MM.1S (cell line): ENCODE measurements at regions not wholly inside any gene's neighbourhood (a gene's known extent, or its start where the extent isn't known, plus 50 kb on each side); places are given as distances from the start of the nearest gene placed in this dataset.
"Not testable (repeated sequence)": the region's sequence is repeated elsewhere in the genome, so short reads cannot be mapped to it uniquely, and the experiment has no call there.

Experiments used
- DNase-seq: peaks from one replicate; pipeline ENCODE4 v3.0.0-alpha.2; 2015
- H2AFZ ChIP-seq: fragments of 300-600 bp; sonication (generic); 2 replicates; pipeline ENCODE4 v1.6.0; 2016; ENCODE audit warnings: antibody characterized with exemption, low read length
- H3F3A ChIP-seq: fragments of 300-600 bp; sonication (generic); 2 replicates; pipeline ENCODE4 v1.6.1; 2016; ENCODE audit warnings: mild to moderate bottlenecking, antibody characterized with exemption, low read length, moderate library complexity, mixed read lengths; ENCODE audit not compliant: insufficient read depth
- H3K27ac ChIP-seq: fragments of 300-600 bp; sonication (generic); 2 replicates; pipeline ENCODE4 v1.5.1; 2016; ENCODE audit warnings: mild to moderate bottlenecking, low read length
- H3K27me3 ChIP-seq: fragments of 300-600 bp; sonication (generic); replicated peaks from 2 replicates; pipeline ENCODE4 v1.6.0; 2016; ENCODE audit warnings: low read length; ENCODE audit not compliant: insufficient read depth
- H3K36me3 ChIP-seq: fragments of 300-600 bp; sonication (generic); replicated peaks from 2 replicates; pipeline ENCODE4 v1.6.1; 2016; ENCODE audit warnings: mild to moderate bottlenecking, low read length, mixed read lengths; ENCODE audit not compliant: insufficient read depth
- H3K4me1 ChIP-seq: fragments of 300-600 bp; sonication (generic); 2 replicates; pipeline ENCODE4 v1.6.1; 2016; ENCODE audit warnings: low read length, mixed read lengths
- H3K4me2 ChIP-seq: fragments of 300-600 bp; sonication (generic); 2 replicates; pipeline ENCODE4 v1.6.0; 2016; ENCODE audit warnings: low read depth, low read length
- H3K4me3 ChIP-seq: fragments of 300-600 bp; sonication (generic); 2 replicates; pipeline ENCODE4 v1.5.1; 2016; ENCODE audit warnings: low read length, mixed read lengths
- H3K79me2 ChIP-seq: fragments of 300-600 bp; sonication (generic); 2 replicates; pipeline ENCODE4 v1.6.1; 2016; ENCODE audit warnings: mixed run types, low read length, mixed read lengths
- H3K9ac ChIP-seq: fragments of 300-600 bp; sonication (generic); 2 replicates; pipeline ENCODE4 v1.6.1; 2016; ENCODE audit warnings: low read length, mixed read lengths
- H3K9me2 ChIP-seq: fragments of 300-600 bp; sonication (generic); replicated peaks from 2 replicates; pipeline ENCODE4 v1.6.1; 2016; ENCODE audit warnings: mild to moderate bottlenecking, low read length, mixed read lengths; ENCODE audit not compliant: insufficient read depth
- H3K9me3 ChIP-seq: fragments of 300-600 bp; sonication (generic); replicated peaks from 2 replicates; pipeline ENCODE4 v1.6.1; 2016; ENCODE audit warnings: mild to moderate bottlenecking, low read length, mixed read lengths; ENCODE audit not compliant: insufficient read depth
- H4K20me1 ChIP-seq: fragments of 300-600 bp; sonication (generic); 2 replicates; pipeline ENCODE4 v1.6.1; 2016; ENCODE audit warnings: mild to moderate bottlenecking, low read length, moderate library complexity, mixed read lengths; ENCODE audit not compliant: insufficient read depth
- EZH2 ChIP-seq: fragments of 300-600 bp; sonication (generic); optimal IDR thresholded peaks from 2 replicates; pipeline ENCODE3; 2017; ENCODE audit warnings: low read depth, mild to moderate bottlenecking, antibody characterized with exemption, low read length, mixed read lengths
- EZH2phosphoT487 ChIP-seq: fragments of 300-600 bp; sonication (generic); IDR thresholded peaks from 2 replicates; pipeline ENCODE4 v1.6.1; 2018; ENCODE audit warnings: antibody characterized with exemption, low read length
- TF ChIP-seq, protein P1 (sequence below): fragments of 300-600 bp; sonication (generic); IDR thresholded peaks from 2 replicates; pipeline ENCODE4 v1.5.1; 2016; ENCODE audit warnings: antibody characterized with exemption, low read length, mixed read lengths

- H3K4me1 ChIP-seq, H3K4me2 ChIP-seq, H2AFZ ChIP-seq, H3K36me3 ChIP-seq, H3K9ac ChIP-seq, H3K9me3 ChIP-seq, H3K9me2 ChIP-seq, H3K4me3 ChIP-seq, H3K27ac ChIP-seq, H3F3A ChIP-seq, H3K79me2 ChIP-seq, H4K20me1 ChIP-seq, DNase-seq, H3K27me3 ChIP-seq: not testable (repeated sequence)
Measured at GRCh38 chr16:29200681-29201080, 205.8 kb downstream of the NPIPB11 start.

- H3F3A ChIP-seq, H3K9ac ChIP-seq, H3K4me2 ChIP-seq, DNase-seq, H3K27me3 ChIP-seq, H3K4me3 ChIP-seq, H3K79me2 ChIP-seq, H4K20me1 ChIP-seq, H3K27ac ChIP-seq, H3K9me3 ChIP-seq, H2AFZ ChIP-seq, H3K9me2 ChIP-seq, H3K36me3 ChIP-seq, H3K4me1 ChIP-seq: not testable (repeated sequence)
Measured at GRCh38 chr16:29200135-29200601, 206.3 kb downstream of the NPIPB11 start.

- not testable (repeated sequence) for H3K36me3 ChIP-seq, H3K27me3 ChIP-seq, H3K4me2 ChIP-seq, H3K79me2 ChIP-seq, H2AFZ ChIP-seq, H3K4me3 ChIP-seq, H4K20me1 ChIP-seq, H3F3A ChIP-seq, DNase-seq, H3K4me1 ChIP-seq, H3K27ac ChIP-seq, H3K9me3 ChIP-seq, H3K9me2 ChIP-seq, H3K9ac ChIP-seq
Measured at GRCh38 chr16:29199626-29200025, 206.9 kb downstream of the NPIPB11 start.

GRCh38 chr16:29198731-29199521, 207.6 kb downstream of the NPIPB11 start:
- Histone ChIP-seq H4K20me1 (no peaks in the 10 kb centered on the region), H2AFZ (no peak overlapping the region), H3K9ac (no peak overlapping the region), H3K79me2 (no peaks in the 10 kb centered on the region), H3F3A (no peaks in the 10 kb centered on the region), H3K9me3 (no peaks in the 10 kb centered on the region), H3K27ac (no peak overlapping the region), H3K4me1 (no peaks in the 10 kb centered on the region), H3K4me2 (no peak overlapping the region), H3K9me2 (no peaks in the 10 kb centered on the region), H3K36me3 (no peaks in the 10 kb centered on the region), H3K4me3 (no peak overlapping the region), H3K27me3 (no peaks in the 10 kb centered on the region; the same call in 1 of the 2 replicates)
- TF ChIP-seq EZH2phosphoT487, result no peak
- DNase-seq, result no peak

GRCh38 chr16:29198231-29198630, 208.3 kb downstream of the NPIPB11 start:
- H4K20me1 ChIP-seq, result no peaks in the 10 kb centered on the region
- no peak for DNase-seq
- no peaks in the 10 kb centered on the region for H3K4me1 ChIP-seq
- H2AFZ ChIP-seq, result no peak overlapping the region
- no peak overlapping the region for H3K9ac ChIP-seq
- no peak for TF ChIP-seq EZH2phosphoT487
- no peak for TF ChIP-seq EZH2
- TF ChIP-seq, protein P1, sequence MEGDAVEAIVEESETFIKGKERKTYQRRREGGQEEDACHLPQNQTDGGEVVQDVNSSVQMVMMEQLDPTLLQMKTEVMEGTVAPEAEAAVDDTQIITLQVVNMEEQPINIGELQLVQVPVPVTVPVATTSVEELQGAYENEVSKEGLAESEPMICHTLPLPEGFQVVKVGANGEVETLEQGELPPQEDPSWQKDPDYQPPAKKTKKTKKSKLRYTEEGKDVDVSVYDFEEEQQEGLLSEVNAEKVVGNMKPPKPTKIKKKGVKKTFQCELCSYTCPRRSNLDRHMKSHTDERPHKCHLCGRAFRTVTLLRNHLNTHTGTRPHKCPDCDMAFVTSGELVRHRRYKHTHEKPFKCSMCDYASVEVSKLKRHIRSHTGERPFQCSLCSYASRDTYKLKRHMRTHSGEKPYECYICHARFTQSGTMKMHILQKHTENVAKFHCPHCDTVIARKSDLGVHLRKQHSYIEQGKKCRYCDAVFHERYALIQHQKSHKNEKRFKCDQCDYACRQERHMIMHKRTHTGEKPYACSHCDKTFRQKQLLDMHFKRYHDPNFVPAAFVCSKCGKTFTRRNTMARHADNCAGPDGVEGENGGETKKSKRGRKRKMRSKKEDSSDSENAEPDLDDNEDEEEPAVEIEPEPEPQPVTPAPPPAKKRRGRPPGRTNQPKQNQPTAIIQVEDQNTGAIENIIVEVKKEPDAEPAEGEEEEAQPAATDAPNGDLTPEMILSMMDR, result no peak
- H3K4me2 ChIP-seq, result no peak overlapping the region
- no peaks in the 10 kb centered on the region for H3K79me2 ChIP-seq
- H3K36me3 ChIP-seq, result no peaks in the 10 kb centered on the region
- no peaks in the 10 kb centered on the region for H3F3A ChIP-seq
- H3K9me2 ChIP-seq, result no peaks in the 10 kb centered on the region
- no peaks in the 10 kb centered on the region; the same call in 1 of the 2 replicates for H3K27me3 ChIP-seq
- H3K9me3 ChIP-seq, result no peaks in the 10 kb centered on the region
- no peak overlapping the region for H3K27ac ChIP-seq
- no peak overlapping the region for H3K4me3 ChIP-seq

GRCh38 chr16:29197494-29198100, 208.9 kb downstream of the NPIPB11 start:
- not testable (repeated sequence) for H3K27ac ChIP-seq, H3K9ac ChIP-seq, H2AFZ ChIP-seq, H3K4me2 ChIP-seq, H3K27me3 ChIP-seq, H3K4me3 ChIP-seq, H3K9me2 ChIP-seq, H3K9me3 ChIP-seq, H3K4me1 ChIP-seq, H4K20me1 ChIP-seq, H3K79me2 ChIP-seq, H3K36me3 ChIP-seq, H3F3A ChIP-seq, DNase-seq

DNA sequence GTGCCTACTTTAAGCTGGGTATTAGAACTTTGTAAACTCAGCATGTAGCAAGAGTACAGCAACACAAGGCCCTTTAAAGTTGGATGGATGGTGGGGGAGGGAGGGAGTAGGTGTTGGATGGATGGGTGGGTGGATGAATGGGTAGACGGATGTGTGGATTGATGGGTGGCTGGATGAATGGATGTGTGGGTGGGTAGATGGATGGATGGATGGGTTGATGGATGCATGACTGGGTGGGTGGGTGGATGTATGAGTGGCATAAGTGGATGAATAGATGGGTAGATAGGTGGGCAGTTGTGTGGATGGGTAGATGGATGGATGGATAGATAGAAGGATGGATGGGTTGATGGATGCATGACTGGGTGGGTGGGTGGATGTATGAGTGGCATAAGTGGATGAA, 209.8 kb downstream of the NPIPB11 start:
- H3K27ac ChIP-seq, H4K20me1 ChIP-seq, H3K4me1 ChIP-seq, H3K4me3 ChIP-seq, H3K79me2 ChIP-seq, H3K4me2 ChIP-seq, H3K9me2 ChIP-seq, DNase-seq, H3F3A ChIP-seq, H3K27me3 ChIP-seq, H3K9me3 ChIP-seq, H3K9ac ChIP-seq, H3K36me3 ChIP-seq, H2AFZ ChIP-seq: not testable (repeated sequence)
